Upper lobe of right lung (tissue), 1 donor: ENCODE measurements at regions not wholly inside any gene's neighbourhood (a gene's known extent, or its start where the extent isn't known, plus 50 kb on each side); places are given as distances from the start of the nearest gene placed in this dataset.

ENCODE experiments used
- ATAC-seq: fragments of 200-7000 bp; cut with Tn5 transposase; one replicate; pipeline ENCODE4 v1.9.1; 2020; ENCODE audit warnings: mild to moderate bottlenecking, moderate library complexity
- DNase-seq: peaks from one replicate; pipeline ENCODE4 v3.0.0-alpha.2; 2020
- H3K27ac ChIP-seq: fragments of 200-600 bp; one replicate; pipeline ENCODE4 v1.8.0; 2022
- H3K27me3 ChIP-seq: fragments of 200-600 bp; one replicate; pipeline ENCODE4 v1.8.0; 2022; ENCODE audit warnings: mild to moderate bottlenecking
- H3K36me3 ChIP-seq: fragments of 200-600 bp; one replicate; pipeline ENCODE4 v1.8.0; 2022
- H3K4me1 ChIP-seq: fragments of 200-600 bp; one replicate; pipeline ENCODE4 v1.8.0; 2022
- H3K4me3 ChIP-seq: fragments of 200-600 bp; one replicate; pipeline ENCODE4 v1.8.0; 2022; ENCODE audit warnings: mild to moderate bottlenecking
- H3K9me3 ChIP-seq: fragments of 200-600 bp; one replicate; pipeline ENCODE4 v1.8.0; 2022
- intact Hi-C: fragments of 100-400 bp; cut with DNase I; formaldehyde crosslinking; loops from one replicate; pipeline ENCODE4 v1.11.0; 2022
- TF ChIP-seq, protein P1 (sequence below): fragments of 200-600 bp; IDR thresholded peaks from one replicate; pipeline ENCODE4 v1.8.0; 2022; ENCODE audit warnings: antibody characterized with exemption
- donor health status: DM: no; HTN: yes; CAD: no; lungs with severe emphysema.

DNA sequence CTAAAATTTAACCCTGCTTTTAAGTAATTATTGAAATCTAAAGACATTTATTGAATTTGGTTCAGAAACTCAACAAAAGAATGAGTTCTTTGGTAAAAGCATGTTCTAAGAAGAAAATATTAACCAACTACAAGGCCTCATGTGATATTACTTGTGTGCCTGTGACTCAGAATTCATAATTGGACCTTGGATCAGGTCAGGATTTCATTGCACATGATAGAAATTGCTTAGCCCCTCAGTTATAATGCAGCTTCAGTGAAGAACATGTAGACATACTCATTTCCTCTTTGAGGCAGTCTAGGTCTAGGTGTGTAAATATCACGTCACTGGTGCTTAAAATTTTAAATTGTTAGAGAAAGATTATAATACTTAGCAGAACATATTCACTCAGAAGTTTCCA lies 410.0 kb upstream of the SOX9 start:
- no peaks in the 10 kb centered on the region for H3K9me3 ChIP-seq
- no peaks in the 10 kb centered on the region for H3K27me3 ChIP-seq
- TF ChIP-seq, protein P1, sequence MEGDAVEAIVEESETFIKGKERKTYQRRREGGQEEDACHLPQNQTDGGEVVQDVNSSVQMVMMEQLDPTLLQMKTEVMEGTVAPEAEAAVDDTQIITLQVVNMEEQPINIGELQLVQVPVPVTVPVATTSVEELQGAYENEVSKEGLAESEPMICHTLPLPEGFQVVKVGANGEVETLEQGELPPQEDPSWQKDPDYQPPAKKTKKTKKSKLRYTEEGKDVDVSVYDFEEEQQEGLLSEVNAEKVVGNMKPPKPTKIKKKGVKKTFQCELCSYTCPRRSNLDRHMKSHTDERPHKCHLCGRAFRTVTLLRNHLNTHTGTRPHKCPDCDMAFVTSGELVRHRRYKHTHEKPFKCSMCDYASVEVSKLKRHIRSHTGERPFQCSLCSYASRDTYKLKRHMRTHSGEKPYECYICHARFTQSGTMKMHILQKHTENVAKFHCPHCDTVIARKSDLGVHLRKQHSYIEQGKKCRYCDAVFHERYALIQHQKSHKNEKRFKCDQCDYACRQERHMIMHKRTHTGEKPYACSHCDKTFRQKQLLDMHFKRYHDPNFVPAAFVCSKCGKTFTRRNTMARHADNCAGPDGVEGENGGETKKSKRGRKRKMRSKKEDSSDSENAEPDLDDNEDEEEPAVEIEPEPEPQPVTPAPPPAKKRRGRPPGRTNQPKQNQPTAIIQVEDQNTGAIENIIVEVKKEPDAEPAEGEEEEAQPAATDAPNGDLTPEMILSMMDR = no peak
- no peaks in the 10 kb centered on the region for H3K4me1 ChIP-seq
- H3K4me3 ChIP-seq = no peak overlapping the region
- DNase-seq = no peak
- H3K36me3 ChIP-seq = no peaks in the 10 kb centered on the region
- no peak overlapping the region for H3K27ac ChIP-seq
- no peak for ATAC-seq
- intact Hi-C loops = no loop called here

DNA sequence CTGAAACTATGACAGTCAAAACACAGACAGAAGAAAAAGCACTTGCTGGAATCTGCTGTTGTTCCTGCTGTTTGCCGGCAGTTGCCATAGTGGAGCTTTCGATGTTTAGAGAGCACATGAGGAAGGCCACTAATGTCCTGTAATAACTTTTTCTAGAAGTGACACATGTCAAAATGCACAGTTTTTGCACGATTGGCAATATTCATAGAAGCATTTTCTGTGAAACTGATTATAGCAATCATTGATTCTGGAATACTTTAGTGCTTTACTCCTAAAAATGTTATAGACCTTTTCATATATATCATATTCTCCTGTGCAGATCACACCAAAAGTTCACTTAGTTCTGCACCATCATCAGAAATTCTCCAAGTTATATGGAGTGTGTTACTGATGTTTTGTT lies 407.0 kb upstream of the SOX9 start:
- no peak for ATAC-seq
- no peaks in the 10 kb centered on the region for H3K4me1 ChIP-seq
- intact Hi-C loops = no loop called here
- H3K4me3 ChIP-seq = no peak overlapping the region
- no peak overlapping the region for H3K27ac ChIP-seq
- H3K36me3 ChIP-seq = no peaks in the 10 kb centered on the region
- TF ChIP-seq, protein P1 = no peak
- no peaks in the 10 kb centered on the region for H3K9me3 ChIP-seq
- H3K27me3 ChIP-seq = no peaks in the 10 kb centered on the region
- DNase-seq = no peak

DNA sequence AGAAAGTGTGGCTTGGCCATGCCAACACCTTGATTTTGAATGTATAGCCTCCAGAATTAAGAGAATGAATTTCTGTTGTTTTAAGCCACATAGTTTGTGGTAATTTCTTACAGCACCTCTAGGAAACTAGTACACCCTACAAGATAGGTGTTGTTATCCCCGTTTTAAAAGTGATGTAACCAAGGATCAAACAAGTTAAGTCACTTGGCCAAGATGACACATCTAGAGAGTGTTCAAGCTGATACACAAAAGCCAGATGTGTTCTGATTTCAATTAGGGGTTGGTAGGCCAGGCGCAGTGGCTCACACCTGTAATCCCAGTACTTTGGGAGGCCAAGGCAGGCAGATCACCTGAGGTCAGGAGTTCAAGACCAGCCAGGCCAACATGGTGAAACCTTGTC lies 396.5 kb upstream of the SOX9 start:
- no peak for DNase-seq
- H3K4me1 ChIP-seq = no peaks in the 10 kb centered on the region
- no peak for ATAC-seq
- no peak overlapping the region for H3K27ac ChIP-seq
- no peak overlapping the region for H3K4me3 ChIP-seq
- no peaks in the 10 kb centered on the region for H3K27me3 ChIP-seq
- intact Hi-C loops = no loop called here
- TF ChIP-seq, protein P1 = no peak
- no peaks in the 10 kb centered on the region for H3K36me3 ChIP-seq
- no peaks in the 10 kb centered on the region for H3K9me3 ChIP-seq

DNA sequence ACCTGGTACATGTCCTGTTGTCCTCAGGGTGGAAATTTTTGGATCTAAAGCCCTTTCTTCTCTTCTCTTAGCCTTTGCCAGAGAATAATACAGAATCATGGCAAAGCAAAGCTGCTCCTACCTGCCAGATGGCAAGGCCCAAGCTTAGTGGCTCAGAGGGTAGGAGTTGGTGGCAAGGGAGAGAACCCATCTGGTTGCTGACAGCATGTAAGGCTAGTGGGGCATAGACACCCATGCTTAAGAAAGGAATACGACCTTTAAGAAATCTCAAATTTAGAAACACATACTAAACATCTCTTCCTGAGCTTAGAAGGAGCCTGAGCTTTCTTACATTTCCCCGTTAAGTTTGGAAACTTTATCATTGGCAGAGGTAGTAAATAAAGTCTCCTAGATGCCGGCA lies 395.0 kb upstream of the SOX9 start:
- no peaks in the 10 kb centered on the region for H3K27me3 ChIP-seq
- DNase-seq (no peak), ATAC-seq (no peak)
- TF ChIP-seq, protein P1 = no peak
- intact Hi-C loops = no loop called here
- no peaks in the 10 kb centered on the region for H3K4me1 ChIP-seq
- no peak overlapping the region for H3K4me3 ChIP-seq
- no peak overlapping the region for H3K27ac ChIP-seq
- H3K36me3 ChIP-seq = no peaks in the 10 kb centered on the region
- H3K9me3 ChIP-seq = no peaks in the 10 kb centered on the region

DNA sequence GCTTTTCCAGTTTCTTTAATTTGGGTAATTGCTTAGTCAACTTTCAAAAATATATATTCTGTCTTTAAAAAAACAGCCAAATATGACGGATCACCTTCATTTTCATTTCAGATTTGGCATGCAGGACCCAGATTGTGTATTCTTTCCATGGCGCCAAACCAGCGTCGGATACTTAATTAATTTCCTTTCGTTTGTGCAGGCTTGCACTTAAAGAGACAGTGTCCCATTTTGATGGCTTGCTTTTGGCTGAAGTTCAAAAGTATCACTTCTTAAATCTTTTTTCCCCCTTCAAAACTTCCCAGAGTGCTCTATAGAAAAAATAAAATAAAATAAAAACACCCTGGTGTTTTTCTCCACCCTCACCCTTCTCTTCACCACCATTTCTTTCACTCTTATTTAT lies 394.5 kb upstream of the SOX9 start:
- no peaks in the 10 kb centered on the region for H3K4me1 ChIP-seq
- no peaks in the 10 kb centered on the region for H3K36me3 ChIP-seq
- H3K27me3 ChIP-seq = no peaks in the 10 kb centered on the region
- no peak overlapping the region for H3K4me3 ChIP-seq
- TF ChIP-seq, protein P1 = no peak
- DNase-seq (no peak), ATAC-seq (no peak)
- intact Hi-C loops = no loop called here
- H3K9me3 ChIP-seq = no peaks in the 10 kb centered on the region
- H3K27ac ChIP-seq = no peak overlapping the region

DNA sequence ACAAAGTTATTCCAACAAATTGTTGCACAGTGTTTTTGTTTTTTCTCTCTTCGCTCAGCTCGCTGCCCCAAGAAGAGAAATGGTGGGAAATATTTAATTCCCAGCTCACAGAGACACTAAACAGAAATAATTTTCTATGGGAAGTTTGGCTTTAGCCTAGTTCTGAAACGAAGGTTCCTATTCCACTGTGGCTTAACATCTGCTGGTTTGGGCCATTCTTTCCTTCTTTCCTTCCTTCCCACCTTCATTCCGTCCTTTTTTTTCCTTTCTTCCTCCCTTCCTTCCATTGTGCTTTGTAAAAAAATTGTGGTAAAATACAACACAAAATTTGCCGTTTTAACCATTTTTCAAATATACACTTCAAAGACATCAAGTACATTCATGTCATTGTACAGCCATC lies 393.5 kb upstream of the SOX9 start:
- Histone ChIP-seq H3K4me3 (no peak overlapping the region), H3K9me3 (no peaks in the 10 kb centered on the region), H3K4me1 (no peaks in the 10 kb centered on the region), H3K27ac (no peak overlapping the region), H3K27me3 (no peaks in the 10 kb centered on the region), H3K36me3 (no peaks in the 10 kb centered on the region)
- TF ChIP-seq, protein P1 = no peak
- no peak for DNase-seq
- intact Hi-C loops = no loop called here
- no peak for ATAC-seq
